Fibroblast of skin of right biceps (primary cell): ENCODE measurements at regions not wholly inside any gene's neighbourhood (a gene's known extent, or its start where the extent isn't known, plus 50 kb on each side); places are given as distances from the start of the nearest gene placed in this dataset.
A peak's percentile ranks its signal among the peaks of the same experiment; 100 is the strongest.
"Not testable (repeated sequence)": the region's sequence is repeated elsewhere in the genome, so short reads cannot be mapped to it uniquely, and the experiment has no call there.

Source experiments
- DNase-seq: peaks from one replicate; pipeline ENCODE4 v3.0.0-alpha.2; 2013

DNA sequence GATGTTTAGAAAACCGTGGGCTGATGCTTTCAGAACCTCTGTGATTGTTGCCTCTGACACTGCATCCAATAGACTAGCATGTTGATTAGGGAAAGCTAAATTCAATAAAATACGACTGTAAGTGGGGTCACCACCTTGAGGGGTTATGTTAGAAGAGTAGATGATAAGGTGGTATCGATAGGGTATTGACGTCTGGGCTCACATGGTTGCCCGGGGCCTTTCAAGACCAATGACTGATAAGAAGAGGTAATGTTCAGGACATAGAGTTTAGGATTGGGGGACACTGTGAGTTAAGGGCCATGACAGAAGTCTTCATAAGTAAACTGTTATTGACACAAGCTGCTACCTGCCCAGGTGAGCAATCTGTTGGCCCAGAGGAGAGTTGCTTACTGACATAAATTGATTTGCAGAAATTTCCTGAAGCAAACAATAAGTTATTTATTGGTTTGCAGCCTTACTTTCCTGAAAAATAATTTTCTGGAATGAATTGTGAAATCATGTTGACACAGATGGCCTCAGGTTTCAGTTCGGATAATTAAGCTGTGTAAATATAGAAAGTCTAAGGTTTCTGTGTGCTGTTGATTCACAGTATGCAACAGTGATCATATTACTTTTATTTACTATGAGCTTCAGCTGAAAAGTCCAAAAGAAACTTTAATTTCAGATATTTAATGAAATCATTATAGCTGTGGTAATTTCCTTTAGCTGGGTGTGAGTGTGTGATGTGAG, 289.9 kb upstream of the PRSS16 start:
- not testable (repeated sequence) for DNase-seq

DNA sequence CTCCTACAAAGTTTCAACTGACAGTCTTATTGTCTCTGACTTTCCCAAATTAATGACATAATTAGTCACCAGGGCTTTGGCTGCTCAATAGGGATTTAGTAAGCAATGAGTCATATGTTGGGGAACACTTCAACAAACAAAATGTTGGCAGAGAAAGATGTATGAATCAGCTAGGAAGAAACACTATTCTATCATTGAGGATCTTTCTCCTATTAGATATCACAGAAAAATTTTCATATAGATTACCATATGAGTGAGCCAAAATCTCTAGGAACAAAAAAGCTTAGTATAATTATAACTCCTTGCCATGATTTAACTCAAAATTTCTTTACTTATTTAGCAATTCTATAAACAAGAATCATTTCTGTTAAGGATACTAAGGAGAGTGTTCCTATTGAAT, 286.3 kb upstream of the PRSS16 start:
- not testable (repeated sequence) for DNase-seq

DNA sequence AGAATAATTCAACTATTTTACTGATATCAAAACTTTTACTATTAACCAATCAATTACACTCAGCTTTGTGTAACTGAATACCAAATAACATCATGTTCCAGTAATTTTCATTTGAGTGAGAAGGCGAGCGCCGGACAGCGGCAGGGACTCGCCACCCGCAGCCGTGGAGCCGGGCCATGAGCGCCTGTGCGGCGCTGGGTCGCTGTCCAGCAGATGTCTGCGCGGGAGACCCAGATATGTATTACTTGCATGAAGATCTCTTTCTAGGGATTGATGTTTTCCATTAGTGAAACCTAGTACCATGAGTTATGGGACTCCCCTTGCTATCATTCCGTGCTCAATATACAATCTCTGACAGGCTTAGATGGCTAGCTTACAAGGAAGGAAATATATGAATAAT, 245.1 kb upstream of the PRSS16 start:
- DNase-seq = no peak

DNA sequence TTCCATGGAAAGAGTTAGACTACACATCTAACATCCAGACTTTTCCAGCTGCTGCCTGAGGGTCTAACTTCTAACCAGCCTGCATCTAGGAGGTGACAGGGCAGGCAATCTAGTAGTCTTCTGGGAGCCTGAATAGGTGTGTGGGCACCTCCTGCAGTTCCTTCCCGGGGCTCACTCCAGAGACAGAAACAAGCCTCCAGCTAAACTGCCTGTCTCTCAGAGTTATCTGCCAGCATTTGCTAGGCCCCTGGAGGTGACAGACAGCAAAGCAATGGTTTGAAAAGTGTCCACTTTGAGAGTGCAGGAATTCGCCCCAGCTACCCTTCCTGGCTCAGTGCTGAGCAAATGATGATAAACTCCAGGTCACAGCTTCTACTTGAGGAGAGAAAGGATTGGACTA, 240.5 kb upstream of the PRSS16 start:
- DNase-seq = no peak

DNA sequence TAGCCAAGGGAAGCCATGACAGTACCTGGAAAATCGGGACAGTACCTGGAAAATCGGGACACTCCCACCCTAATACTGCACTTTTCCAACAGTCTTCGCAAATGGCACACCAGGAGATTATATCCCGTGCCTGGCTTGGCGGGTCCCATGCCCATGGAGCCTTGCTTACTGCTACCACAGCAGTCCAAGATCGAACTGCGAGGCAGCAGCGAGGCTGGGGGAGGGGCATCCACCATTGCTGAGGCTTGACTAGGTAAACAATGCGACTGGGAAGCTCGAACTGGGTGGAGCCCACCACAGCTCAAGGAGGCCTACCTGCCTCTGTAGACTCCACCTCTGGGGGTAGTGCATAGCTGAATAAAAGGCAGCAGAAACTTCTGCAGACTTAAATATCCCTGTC, 238.9 kb upstream of the PRSS16 start:
- DNase-seq = not testable (repeated sequence)

DNA sequence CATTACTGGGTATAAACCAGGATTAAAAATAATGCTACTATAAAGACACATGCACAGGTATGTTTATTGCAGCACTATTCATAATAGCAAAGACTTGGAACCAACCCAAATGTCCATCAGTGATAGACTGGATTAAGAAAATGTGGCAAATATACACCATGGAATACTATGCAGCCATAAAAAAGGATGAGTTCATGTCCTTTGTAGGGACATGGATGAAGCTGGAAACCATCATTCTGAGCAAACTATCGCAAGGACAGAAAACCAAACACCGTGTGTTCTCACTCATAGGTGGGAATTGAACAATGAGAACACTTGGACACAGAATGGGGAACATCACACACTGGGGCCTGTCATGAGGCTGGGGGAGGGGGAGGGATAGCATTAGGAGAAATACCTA, 233.4 kb upstream of the PRSS16 start:
- not testable (repeated sequence) for DNase-seq

DNA sequence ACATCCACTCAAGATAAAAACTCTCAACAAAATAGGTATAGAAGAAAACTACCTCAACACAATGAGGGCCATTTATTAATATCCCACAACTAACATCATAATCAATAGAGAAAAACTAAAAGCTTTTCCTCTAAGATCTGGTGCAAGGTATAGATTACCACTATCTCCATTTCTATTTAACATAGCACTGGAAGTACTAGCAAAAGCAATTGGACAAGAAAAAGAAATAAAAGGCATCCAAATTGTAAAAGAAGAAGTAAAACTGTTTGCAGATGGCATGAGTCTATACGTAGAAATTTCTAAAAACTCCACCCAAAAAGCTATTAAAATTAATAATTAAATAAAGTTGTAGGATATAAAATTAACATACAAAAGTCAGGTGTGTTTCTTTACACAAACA, 230.8 kb upstream of the PRSS16 start:
- DNase-seq = no peak

DNA sequence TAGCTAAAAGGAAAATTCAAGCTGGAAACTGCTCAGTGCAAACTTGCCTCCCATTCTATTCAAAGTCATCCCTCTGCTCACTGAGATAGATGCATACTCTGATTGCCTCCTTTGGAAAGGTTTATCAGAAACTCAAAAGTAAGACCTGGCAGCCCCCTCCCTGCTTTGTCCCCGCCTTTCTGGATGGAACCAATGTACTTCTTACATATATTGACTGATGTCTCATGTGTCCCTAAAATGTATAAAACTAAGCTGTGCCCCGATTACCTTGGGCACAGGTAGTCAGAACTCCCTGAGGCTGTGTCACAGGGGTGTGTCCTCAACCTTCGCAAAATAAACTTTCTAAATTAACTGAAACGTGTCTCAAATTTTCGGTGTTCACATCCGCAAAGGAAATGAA, 229.1 kb upstream of the PRSS16 start:
- not testable (repeated sequence) for DNase-seq

DNA sequence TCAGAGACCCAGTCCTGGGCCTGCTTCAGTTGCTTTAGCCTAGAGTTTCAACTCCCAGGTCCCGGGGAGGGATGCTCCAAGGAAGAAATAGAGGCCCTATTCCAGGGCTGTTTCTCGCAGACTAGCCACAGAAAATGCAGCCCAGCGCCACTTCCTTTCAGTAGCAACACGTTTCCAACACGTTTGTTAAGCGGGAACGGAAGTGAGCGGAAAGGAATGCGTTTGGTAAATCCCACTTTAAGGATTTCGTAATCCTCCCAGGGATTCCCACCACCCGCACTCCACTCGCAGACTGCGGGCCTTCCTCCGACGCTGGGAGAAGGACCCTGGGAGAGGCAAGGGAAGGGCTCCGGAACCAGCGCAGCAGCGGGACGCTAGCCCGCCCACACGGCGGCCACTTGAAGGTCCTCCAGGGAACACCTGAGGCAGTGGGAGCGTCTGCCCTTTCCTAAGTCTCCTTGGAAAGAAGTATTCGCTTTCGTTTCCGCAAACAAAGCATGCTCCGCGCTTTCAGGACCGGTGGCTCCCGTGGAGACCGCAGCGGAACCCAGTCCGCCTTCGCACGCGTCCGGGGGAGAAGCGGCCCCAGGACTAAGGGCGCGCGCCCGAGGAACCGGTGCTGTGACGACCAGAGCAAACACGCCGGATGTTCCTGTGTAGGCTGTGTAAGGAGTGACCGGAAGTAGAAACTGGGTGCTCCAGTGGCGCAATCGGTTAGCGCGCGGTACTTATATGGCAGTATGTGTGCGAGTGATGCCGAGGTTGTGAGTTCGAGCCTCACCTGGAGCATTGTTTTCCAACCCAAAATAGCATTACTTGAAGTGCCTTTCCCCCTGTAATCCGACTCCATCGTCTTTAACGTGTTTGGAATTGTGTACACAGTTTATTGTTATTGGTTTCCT, 227.6 kb upstream of the PRSS16 start:
- DNase-seq = peak; percentile 89

DNA sequence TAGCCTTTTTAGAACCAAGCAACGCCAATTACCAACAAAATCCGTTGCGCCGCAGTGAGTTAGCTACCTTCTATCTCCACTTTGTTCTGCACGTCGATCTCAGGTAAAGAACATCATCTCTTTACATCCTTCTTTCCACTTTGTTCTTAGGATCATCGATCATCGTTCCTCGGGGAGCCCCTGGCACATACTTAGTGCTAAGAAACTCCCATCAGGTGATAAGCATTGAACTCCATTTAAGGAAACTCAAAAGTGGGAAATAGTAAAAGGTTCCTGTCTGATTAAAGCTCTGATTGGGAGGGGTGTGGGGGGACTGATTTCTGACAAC, 227.0 kb upstream of the PRSS16 start:
- DNase-seq = no peak

DNA sequence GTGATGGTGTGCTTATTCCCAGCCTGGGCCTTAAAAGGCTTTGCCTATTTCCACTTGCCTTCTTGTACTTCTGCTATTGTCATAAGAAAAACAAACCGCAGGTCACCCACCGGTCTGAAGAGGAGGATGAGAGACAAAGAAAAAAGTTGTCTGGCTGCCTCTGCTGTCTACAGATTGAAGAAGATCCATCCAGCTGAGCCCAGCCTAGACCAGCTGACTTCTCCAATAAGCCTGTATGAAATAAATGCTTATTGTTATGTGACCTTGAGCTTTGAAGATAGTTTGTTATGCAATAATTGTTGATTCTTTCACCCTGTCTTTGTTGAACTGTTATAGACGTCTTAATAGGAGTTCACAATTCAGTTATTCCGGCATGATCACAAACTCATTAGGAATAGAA, 223.8 kb upstream of the PRSS16 start:
- DNase-seq = no peak

DNA sequence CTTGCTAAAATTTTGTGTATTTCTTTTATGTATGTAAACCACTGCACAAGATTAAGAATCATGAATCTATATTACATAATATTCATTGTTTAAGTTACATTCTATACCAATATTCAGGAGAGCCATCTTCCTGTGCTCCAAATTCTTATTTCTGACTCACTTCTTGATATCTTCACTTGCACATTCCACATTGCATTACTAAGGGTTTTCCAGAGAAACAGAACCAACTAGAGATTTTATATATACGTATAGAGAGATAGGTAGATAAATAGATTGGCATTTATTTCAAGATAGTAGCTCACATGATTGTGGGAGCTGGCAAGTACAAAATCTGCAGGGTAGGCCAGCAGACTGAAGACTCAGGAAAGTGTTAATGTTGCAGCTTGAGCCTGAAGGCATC, 222.2 kb upstream of the PRSS16 start:
- DNase-seq = peak; percentile 2

DNA sequence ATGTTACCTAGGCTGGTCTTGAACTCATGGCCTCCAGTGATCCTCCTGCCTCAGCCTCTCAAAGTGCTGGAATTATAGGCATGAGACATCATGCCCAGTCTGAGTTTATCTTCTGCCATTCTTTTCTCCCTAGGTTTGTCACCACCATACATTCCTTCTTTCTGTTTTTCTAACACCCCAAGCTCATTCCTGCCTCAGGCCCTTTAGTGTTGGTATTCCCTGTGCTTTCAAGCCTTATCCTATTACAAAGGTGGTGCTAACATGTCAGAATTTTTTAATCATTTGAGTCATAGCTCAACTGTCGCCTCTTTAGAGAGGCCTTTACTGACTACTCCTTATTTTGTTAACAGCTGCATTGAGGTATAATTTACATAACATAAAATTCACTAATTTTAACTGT, 221.1 kb upstream of the PRSS16 start:
- no peak for DNase-seq

DNA sequence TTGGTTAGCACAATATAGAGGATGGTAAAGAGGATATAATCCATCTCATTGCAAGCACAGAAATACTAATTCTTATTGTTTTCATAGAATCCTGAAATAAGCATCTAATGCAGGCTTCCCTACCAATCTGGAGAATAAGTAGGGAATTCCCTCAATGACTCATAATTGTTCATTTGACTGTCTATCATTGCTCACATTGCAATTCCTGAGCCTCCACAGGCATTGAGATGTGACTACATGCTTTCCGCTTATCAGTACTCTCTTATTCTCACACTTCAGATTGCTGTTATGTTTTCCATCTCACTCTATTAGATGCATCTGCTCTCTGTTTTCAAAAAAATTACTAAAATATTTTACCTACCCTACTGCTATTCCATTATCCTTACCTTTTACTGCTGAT, 216.2 kb upstream of the PRSS16 start:
- peak; percentile 2 for DNase-seq

DNA sequence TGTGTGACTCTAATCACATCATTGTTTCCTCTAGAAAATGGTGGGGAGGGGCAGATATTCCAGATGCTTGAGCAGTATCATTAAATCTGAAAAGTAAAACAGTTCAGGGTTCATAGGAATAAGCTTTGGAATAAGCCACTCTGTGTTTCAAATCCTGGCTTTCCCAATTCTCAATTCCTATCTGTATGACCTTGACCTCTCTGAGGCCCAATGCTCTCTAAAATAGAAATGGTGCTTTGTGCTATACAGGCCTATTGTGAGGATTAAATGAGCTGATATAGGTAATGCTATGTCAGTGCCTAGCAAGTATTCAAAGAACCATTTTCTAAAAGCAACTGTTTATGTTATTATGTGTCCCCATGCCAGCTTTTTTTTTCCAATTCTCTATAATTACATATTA, 209.0 kb upstream of the PRSS16 start:
- no peak for DNase-seq

DNA sequence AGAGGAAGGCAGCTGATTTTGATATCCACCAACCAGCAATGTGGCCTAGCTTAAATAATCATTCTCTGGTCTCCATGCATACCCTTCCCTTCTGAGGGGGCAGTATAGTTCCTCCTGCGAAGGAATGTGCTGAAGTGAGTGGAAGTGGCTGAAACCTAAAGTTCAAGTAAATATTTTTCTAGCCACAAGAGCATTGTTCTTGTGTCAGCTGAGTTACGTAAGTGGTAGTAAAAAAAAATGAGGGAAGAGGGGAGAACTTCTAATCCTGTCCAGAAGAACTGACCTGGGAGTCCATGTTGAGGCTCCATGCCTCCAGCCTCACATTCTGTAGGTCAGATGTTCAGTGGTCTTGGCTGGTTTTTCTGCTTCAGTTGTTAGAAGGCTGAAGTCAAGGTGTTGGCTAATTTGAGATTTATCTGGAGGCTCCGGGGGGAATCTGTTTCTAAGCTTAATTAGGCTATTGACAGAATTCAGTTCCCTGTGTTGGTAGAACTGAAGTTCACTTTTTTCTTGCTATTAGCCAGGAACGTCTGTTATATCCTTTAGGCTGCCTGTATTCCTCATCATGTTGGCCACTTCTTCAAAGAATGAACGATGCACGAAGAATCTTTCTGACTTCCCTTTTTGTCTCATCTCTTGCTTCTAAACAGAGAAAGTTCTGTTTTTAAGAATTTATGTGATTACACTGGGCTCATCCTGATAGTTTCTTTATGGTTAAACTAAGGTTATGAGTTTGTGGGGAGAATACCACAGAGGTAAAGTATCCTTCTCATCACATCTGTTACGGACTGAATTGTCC, 207.1 kb upstream of the PRSS16 start:
- no peak for DNase-seq

DNA sequence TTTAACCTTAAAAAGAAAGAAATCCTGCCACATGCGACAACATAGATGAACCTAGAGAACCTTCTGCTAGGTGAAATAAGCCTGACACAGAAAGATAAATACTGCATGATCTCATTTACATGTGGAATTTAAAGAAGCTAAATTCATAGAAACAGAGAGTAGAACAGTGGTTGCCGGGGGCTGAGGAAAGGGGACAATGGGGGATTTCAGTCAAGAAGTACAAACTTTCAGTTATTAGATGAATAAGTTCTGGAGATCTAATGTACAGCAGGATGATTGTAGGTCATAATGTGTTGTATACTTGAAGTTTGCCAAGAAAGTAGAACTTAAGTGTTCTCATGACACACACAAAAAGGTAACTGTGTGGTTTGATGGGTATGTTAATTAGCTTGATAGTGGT, 204.3 kb upstream of the PRSS16 start:
- no peak for DNase-seq

DNA sequence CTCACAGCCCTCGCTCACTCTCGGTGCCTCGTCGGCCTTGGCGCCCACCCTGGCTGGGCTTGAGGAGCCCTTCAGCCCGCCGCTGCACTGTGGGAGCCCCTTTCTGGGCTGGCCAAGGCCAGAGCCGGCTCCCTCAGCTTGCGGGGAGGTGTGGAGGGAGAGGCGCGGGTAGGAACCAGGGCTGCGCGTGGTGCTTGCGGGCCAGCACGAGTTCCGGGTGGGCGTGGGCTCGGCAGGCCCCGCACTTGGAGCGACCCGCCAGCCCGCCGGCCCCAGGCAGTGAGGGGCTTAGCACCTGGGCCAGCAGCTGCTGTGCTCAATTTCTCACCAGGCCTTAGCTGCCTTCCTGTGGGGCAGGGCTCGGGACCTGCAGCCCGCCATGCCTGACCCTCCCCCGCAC, 202.4 kb upstream of the PRSS16 start:
- DNase-seq = not testable (repeated sequence)

DNA sequence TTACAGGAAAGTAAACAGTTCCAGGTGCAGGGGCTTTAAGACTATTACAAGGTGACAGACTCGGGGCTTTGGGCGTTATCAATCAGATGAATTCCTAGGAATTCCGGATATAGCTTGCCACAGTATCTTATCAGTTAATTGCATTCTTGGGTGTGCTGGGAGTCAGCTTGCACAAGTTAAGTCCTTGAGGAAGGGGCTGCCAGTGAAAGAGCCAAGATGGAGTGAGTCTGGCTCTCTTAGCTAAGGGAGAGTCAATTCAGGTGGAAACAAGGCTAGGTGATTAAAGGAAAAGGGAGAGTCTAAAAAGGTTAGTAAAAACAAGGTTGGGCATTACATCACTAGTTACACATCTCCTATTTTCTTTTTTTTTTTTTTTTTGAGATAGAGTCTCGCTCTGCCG, 199.8 kb upstream of the PRSS16 start:
- not testable (repeated sequence) for DNase-seq

DNA sequence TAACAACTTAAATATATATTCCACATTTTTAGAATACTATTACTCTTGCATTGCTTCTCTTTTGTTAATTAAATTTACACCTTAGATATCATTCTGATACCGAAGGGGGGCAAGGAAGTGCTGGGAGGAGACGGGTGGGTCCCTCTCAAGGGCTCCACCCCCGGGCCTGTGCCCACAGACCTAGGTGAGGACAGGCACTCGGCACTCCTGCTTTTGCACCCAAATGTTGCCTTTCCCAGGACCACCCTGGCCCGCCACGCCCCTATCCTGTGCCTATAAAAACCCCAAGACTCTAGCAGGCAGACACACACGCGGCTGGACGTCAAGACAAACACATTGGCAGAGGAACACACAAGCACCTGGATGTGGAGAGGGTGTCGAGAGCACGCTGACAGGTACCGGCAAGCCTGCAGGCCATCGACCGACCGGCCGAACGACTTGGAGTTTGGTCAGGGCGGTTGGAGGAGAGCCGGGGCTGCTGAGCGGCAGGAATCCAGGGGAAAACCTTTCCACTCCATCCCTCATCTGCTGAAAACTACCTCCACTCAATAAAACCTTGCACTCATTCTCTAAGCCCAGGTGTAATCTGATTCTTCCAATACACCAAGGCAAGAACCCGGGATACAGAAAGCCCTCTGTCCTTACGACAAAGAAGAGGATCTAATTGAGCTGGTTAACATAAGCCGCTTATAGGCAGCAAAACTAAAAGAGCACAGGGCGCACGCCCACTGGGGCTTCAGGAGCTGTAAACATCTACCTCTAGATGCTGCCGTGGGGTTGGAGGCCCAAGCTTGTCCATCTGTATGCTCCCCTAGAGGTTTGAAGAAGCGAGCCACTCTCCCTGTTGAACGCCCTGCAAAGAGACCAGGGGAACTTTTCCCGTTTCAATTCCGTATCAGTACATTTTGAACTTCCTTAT, 197.4 kb upstream of the PRSS16 start:
- DNase-seq = no peak

DNA sequence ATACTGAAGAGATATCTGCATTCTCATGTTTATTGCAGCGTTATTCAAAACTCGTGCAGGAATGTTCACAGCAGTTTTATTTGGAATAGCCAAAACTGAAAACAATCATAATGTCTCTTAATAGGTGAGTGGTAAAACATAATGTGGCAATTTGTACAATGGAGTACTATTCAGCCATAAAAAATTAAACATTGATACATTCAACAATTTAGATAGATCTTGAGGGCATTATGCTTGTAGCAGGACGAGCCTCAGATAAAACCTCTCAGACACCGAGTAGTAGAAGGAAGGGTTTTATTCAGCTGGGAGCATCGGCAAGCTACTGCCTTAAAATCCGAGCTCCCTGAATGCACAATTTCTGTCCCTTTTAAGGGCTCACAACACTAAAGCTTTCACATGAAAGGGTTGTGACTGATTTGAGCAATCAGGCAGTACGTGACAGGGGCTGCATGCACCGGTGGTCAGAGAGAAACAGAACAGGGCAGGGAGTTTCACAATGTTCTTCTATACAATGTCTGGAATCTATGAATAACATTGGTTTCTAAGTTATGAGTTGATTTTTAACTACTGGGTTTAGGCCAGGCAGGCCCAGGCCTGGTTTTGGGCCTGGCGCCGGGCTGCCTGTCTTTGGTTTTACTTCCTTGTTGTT, 195.3 kb upstream of the PRSS16 start:
- not testable (repeated sequence) for DNase-seq

DNA sequence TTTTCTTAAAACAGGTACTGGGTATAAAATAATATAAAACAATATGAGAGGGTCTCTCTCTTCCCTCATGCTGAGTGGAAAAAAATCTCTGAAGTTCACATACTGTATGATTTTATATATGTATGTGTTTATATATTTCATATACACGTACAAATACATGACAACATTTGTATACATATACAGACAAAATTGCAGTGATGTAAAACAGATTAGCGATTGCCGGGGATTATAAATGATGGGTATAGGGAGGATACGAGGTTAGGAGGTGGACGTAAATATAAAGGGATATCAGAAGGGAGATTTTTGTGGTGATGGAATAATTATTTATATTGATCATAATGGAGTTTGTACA, 194.8 kb upstream of the PRSS16 start:
- no peak for DNase-seq
